Middle frontal gyrus (tissue), 1 donor: ENCODE measurements at regions not wholly inside any gene's neighbourhood (a gene's known extent, or its start where the extent isn't known, plus 50 kb on each side); places are given as distances from the start of the nearest gene placed in this dataset.
"Not testable (repeated sequence)": the region's sequence is repeated elsewhere in the genome, so short reads cannot be mapped to it uniquely, and the experiment has no call there.

Experiments used
- DNase-seq: peaks from one replicate; pipeline ENCODE4 v3.0.0-alpha.2; 2015; ENCODE audit warnings: low spot score; ENCODE audit errors: extremely low spot score

DNA sequence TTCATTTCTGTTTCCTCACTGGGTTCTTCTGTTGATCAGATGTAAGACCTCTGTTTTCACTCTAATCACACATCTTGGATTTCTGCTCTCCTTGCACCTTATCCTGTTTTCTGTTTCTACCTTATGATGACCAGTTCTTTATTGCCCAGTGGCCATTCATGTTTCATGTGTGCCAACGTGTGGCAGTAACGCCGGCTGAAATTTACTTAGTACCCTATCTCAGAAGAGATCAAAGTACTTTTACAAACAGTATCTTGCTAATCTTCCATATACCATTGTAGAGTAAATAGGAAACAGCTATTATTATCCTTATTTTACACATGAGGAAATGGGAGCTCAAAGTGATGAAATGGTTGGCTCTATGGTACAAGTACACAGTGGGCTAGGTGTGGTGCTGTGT is 74.0 kb downstream of the GATA3 start:
- DNase-seq: no peak

DNA sequence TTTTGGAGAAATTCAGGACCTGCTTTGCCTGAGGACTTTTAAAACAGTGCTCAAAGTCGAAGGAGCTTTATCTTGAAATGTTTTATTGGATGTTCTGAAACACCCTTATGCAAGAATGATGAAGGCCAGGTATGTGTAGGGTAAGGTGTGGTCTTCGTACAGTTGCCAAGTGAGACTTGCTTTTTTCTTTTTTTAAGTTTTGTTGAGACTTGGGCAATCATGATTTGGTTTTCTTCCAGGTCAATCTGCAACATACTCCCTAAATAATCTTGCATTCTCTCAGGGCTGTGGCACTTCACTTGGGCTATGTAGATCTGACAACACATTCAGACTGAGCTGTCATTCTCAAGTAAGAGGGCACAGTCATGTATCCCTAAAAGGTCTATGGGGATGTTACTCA is 75.0 kb downstream of the GATA3 start:
- no peak for DNase-seq

DNA sequence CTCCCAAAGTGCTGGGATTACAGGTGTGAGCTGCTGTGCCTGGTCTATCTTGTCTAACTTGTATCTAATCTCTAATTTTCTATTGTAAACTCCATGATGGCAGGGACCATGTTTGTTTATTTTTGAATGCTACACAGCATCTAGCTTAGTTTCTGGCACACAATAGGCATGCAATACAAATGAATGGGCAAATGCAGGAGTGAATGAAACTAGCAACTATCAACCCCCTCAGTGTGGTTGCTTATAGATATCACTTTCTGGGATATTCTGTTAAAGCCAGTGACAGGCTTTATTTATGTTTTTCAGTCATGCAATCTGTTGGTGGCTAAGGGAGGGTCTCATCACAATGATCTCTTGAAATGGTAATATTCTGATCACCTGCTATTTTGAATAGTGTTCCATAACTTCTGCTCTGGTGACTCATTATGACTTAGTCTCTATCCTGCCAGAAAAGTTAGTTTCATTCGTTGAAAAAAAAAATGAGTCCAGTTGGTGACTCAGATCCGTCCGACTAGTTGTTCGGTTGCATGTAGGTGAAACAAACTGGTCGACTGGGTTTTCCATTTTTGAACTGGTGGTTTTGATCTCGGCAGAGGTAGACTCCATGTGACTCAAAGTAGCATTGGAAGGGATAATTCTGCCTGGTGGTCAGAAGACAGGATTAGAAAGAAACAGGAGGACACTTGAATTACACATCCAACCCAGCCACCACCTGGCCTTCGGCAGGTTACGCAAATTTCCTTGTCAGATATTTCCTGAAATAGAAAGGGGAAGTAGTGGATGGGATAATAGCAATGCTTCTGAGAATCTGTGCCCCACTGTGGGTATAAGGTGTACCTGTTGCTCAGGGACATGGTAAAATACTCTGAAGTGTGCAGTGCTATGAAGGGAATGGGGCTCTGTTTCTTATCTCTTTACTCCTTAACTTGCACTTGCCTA is 76.8 kb downstream of the GATA3 start:
- no peak for DNase-seq

DNA sequence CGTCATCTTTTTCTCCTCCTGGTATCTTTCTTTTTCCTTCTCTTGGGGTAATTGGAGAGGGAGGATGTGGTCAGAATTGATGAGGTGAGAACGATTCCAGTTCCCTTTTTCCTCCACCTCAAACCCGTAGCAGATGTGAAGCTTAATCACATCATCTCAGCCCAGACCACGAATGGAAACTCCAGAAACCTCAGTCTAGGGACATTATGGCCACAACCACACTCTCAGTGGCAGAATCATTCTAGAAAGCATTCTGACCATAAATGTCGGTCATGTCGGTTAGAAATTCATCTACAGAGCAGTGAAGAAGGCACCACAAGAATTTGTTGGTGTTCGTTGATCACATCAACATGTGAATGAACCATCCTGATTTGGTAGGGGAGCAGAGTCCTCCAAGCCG is 78.7 kb downstream of the GATA3 start:
- no peak for DNase-seq

DNA sequence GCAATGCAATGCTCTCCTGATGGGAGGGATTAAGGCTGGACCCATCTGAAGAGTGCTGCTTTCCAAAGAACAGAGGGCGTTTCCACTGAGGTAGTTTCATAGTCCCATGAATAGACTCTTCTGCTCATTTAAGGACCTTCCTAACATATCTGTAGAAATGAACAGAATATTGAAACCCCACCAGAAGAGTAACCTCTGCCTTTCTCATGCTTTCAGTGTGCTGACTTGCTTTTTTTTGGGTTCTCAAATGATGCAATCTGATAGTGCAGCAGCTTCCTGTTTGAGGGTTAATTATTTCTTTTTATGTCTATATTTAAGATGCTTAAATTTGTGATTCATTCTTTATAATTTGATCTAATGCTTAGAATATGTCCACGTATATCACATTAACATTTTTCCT is 82.2 kb downstream of the GATA3 start:
- DNase-seq: no peak

DNA sequence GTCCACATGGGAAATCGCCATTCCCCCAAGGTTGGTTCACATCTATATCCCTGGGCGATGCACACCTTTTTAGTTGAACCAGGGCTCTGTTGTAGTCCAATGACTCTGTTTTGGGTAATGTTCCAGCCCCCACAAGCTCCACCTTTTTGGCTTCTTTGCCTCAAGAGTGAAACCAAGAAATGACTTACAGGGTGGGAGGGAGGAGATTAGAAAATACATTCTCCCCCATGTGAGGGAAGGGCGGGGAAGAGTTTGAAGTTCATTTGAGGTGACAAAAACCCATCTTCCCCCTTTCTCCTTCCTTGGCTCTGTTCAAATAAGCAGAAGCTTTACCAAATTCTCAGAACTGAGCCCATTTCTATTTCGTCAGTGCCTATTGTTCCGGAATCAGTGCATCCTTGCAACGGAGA is 82.8 kb downstream of the GATA3 start:
- no peak for DNase-seq

DNA sequence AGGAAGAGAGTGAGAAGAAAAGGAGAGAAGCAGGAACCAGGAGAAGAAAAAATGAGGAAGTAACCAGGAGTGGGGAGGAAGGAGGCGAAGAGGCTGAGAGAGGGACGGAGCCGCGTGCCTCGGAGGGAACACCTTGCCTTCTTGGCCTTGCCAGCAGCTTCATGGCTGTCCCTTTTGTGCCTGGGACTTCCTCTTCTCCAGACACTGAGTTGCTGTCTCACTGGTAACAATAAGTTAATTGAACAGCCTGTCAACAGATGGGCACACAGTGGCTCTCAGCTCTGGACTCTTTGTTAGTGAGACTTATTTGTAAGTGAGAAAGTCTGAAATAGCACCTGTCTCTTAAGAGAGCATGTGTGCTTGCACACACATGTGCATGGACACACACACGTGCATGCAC is 83.2 kb downstream of the GATA3 start:
- no peak for DNase-seq

DNA sequence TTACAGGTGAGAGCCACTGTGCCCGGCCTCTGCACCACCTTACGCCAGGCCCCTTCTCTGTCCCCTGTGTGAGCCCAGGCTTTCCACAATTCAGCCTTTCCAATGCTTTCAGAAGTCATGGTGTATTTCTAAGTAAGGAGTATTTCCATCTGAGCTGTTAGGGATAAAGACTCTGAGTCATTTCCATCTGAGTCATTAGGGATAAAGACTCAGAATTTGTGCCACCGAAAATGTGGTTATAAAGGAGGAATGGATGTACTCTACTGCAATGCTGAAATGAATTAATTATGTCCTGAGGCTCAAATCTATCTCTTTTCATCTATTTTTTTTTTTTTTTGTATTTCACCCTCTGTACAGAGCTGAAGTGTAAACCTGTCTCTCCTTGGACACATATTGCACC is 84.0 kb downstream of the GATA3 start:
- peak; percentile 35 for DNase-seq

DNA sequence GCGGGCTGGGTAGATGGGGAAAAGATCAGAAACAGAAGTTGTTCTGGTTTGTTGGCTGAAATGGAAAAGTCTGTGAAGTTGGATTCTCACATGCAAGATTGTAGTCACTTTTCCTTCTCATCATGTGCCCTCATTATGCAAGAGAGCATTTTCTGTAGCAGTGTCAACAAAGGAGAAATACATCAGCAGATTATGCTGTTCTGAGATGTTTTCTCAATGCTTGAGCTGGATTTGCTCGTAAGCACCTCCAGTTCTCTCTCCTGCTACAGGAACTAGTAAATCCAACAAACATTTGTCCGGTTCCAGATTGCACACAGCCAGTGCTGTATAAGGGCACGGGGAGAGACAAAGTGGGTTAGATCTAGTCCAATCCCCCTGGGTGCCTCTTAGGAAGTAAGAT is 90.0 kb downstream of the GATA3 start:
- DNase-seq: no peak

DNA sequence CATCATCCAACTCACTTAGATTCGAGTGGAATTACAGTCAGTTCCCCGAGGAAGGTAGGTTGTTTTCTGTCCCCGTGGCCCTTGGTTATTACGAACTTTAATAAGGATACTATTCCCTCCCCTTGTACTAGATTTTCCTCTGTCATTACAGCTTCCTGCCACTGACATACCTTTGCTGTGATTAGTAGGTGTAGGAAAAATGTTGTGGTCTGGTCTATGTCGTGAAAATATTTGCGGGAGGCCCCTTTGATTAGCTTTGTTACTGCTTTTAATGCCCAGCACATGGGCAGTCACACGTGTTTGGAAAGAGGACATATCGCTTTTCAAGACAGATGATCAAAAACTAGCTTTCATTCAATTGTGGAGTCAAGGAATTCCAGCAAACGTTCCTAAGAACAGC is 92.2 kb downstream of the GATA3 start:
- DNase-seq: no peak

DNA sequence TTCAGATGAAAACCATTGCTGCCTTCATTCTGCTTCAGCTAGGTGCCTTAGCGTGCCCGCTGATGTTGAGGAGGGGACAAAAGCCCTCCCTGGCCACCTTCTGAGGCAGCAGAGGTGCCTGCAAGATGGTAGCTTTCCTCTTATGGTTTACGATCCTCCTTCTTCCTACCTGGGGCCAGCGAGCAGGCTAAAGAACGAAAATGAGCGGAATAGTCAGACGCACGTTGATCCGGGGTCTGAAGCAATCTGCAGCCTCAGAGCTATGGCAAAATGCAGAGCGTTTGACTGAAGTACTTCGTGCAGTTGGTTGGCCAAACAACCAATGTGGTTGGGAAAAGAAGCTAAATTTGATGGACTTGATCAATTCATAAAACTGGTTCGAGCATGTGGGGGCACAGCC is 95.5 kb downstream of the GATA3 start:
- no peak for DNase-seq

DNA sequence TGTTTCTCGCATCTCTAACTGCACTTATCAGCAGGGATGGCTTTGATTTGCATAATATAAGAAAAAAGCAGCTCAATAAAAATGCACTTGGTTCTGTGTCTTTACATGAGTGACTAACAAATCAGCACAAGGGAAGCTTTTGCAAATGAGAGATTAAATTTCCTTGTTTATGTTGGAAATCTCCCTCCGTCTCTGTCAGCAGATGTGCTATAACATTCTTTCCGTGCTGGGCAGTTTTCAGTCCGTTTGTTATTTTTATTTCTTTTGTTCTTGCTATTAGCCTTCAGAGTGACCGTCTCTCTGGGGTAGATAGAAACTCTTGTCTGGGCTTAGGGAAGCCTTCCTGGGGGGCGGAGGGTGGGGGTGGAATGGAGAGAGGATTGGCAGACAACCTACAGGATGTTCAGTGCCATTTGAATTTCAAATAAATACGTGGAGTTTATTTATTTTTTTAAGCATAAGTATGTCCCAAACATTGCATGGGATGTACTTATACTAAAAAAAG is 96.0 kb downstream of the GATA3 start:
- DNase-seq: no peak

DNA sequence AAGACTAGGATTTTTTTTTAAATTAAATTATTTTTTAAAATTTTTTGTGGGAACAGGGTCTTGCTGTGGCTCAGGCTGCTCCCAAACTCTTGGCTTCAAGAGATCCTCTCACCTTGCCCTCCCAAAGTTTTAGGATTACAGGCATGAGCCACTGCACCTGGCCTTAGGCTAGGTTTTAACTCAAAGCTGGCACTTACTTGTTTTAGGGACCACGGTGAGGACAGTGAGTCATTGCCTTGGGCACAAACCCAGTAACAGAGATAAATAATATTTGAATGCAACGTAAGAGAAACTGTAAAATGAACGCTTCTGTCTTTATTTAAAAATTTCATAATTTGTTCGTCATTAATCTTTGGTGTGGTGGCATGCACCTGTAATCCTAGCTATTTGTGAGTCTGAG is 96.6 kb downstream of the GATA3 start:
- DNase-seq: no peak

DNA sequence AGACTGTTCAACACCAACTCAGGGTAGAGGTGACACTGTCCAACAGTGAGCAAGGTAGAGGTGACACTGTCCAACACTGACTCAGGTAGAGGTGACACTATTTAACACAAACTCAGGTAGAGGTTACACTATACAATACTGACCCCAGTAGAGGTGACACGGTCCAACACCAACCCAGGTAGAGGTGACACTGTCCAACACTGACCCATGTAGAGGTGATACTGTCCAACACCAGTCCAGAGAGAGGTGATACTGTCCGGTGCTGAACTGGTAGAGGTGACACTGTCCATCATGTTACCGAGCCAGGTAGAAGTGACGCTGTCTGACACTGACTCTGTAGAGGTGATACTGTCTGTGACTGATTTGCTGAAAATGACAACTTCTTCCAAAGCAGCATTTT is 102.4 kb downstream of the GATA3 start:
- no peak for DNase-seq

DNA sequence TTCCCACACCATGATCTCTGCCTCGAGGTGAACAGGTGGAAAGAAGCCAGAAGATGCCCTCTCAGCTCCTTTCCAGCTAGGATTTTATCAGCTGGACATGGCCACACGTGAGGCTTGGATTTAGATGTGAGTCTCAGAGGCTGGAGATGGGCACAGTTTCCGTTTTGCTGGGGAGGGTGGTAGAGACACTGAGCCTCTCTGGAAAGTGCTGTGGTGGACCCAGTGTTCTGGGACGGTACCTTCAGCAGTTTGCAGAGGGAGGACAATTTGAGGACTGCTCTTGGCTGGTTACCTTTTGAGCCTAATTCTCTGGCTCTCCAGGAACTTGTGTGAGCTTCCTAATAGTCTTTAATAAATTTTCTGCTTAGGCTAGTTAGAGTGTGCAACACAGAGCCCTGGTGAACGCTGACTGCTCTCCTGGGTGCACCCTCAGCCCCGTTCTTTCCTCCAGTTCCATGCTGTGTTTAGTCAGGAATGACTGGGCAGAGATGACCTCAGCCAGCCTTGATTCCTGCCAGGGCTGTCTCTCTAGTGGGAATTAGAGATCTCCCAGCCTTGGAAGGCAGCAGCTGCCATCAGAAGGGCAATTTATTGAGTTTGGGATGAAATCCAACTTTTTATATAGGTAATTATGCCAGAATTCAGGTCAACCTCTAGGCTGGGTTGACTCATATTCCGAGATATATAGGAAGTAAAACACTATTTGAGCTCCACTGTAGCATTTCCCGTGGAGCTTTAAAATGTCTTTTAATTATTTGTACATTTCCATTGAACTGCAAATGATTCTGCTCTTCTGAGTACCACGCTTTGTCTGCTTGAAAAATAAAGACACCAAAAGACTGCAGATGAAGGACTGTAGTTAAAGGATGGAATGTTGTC is 103.9 kb downstream of the GATA3 start:
- no peak for DNase-seq

DNA sequence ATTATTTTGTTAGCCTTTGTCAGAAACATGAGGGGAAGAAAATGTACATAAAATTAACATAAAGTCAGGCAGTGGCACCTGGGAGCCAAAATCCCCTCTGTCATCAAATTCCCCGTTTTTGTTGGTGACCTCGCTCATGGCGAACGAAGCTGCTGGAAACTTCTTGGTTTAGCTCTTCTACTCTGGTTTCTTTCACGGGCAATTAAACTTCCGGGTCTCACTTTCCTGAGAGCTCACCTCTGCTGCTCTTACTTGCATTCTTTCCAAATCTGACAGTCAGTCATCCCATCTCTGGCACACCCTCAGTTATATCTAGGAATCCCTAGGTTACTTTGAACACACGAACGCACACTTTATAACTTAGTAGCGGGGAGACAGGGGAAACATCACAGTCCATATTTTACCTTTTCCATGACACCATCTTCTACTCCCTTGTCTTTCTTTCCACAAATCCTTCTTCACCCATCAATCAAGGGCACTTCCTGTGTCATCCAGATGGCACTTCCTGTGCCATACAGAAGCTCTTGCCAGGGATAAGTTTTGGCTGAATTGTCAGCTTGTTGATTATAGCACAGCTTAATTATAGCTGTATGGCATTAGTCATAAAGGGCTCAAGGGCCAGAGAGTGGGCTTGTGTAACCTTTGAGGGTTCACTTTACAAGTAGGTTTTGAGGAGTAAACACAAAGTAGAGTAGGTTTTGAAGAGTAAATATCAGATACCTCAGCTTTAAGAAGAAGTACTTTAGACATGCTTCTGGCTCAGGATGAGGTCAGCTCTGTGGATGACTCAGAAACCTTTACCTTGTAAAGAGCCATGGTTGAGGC is 105.1 kb downstream of the GATA3 start:
- DNase-seq: no peak

DNA sequence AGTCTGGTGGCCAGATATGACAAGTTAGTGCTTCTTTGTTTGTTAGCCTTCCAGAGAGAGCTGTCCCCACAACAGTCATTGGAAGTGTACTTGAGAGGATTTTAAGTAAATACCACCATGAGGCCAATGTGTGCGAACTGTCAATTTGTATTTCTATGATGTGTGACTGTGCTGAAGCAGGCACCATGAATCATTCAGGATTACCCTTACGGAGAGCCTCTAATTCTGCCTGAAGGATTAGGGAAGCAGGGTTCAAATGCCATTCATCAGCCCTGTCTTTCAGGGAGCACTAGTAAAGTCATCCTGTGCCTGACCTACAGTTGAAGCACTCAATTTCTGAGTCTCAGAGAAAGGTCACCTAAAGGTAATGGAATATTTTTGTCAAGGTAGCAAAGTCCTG is 109.3 kb downstream of the GATA3 start:
- no peak for DNase-seq

DNA sequence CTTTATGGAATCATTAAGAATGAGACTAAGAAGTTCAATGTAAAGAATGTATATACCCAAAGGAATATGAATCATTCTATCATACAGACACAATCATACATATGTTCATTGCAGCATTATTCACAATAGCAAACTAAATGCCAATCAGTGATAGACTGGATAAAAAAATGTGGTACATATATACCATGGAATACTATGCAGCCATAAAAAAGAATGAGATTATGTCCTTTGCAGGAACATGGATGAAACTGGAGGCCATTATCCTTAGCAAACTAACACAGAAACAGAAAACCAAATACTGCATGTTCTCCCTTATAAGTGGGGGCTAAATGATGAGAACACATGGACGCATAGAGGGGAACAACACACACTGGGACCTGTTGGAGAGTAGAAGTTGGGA is 110.2 kb downstream of the GATA3 start:
- not testable (repeated sequence) for DNase-seq

DNA sequence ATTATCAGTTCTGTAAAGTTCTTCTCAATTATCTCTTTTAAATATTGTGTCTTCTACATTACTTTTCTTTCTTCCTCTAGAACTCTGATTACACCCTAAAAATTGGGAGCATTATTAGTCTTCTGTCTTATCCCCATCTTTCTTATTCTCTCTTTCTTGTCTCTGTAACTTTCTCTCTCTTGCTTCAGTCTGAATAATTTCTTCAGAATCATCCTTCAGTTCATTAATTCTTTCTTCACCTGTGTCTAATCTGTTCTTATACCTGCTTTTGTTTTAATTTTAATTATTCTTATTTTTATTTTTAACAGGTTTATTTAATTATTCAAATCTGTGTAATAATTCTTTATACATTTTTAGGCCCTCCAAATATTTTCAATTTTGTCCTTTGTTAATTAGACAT is 114.3 kb downstream of the GATA3 start:
- DNase-seq: no peak

DNA sequence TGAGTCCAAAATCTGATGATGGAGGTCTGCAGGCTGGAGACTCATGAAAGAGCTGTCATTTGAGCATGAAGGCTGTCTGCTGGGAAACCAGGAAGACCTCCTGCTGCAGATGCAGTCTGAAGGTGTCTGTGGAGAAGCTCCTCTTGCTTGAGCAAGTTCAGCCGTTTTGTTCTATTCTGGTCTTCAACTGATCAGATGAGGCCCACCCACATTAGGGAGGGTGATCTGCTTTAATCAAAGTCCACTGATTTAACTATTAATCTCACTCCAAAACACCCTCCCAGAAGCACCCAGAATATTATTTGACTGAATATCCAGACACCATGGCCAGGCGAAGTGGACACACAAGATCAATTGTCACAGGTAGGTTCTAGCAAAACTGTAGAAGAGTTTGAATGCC is 116.5 kb downstream of the GATA3 start:
- no peak for DNase-seq

DNA sequence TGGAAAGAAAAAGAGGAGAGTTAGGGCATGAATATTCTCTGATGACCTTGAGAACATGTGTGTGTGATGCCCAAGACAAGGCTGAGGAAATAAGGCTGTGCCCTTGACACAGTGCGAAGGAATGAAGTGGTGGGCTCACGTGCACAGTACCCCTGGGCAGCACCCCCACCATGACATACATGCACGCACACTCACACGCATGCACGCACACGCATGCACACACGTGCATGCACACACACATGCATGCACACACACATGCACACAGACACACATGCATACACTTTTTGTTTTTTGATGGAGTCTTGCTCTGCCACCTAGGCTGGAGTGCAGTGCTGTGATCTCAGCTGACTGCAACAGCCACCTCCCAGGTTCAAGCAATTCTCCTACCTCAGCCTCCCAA is 118.1 kb downstream of the GATA3 start:
- DNase-seq: no peak
